ENCODE measurements at regions not wholly inside any gene's neighbourhood (a gene's known extent, or its start where the extent isn't known, plus 50 kb on each side); places are given as distances from the start of the nearest gene placed in this dataset.

- TF ChIP-seq SIN3A (IDR thresholded peaks at IDR 0.05; ENCODE audit: borderline replicate concordance, insufficient read depth, low read length): no peak
- TF ChIP-seq POLR2AphosphoS5 (IDR thresholded peaks at IDR 0.05; ENCODE audit: low read depth, low read length): no peak
- no peak for TF ChIP-seq REST (IDR thresholded peaks at IDR 0.05; ENCODE audit: insufficient read depth in 1 of 2, low read depth in 2 of 2, low read length in 2 of 2)
- TF ChIP-seq TAF1 (IDR thresholded peaks at IDR 0.05; ENCODE audit: borderline replicate concordance, insufficient read depth, low read length): no peak
Measured at GRCh38 chr10:33454554-33454953, 120.1 kb upstream of the NRP1 start.

Measured in PFSK-1 (cell line).